ENCODE measurements at regions not wholly inside any gene's neighbourhood (a gene's known extent, or its start where the extent isn't known, plus 50 kb on each side); places are given as distances from the start of the nearest gene placed in this dataset.

- no peak for DNase-seq
Observed at GRCh38 chr10:120382360-120382759, 74.7 kb upstream of the PLPP4 start.

GRCh38 chr10:120385992-120386391, 71.0 kb upstream of the PLPP4 start:
- no peak for DNase-seq

- no peak for DNase-seq
Observed at GRCh38 chr10:120386896-120387295, 70.1 kb upstream of the PLPP4 start.

- DNase-seq = no peak
Observed at GRCh38 chr10:120387326-120387725, 69.7 kb upstream of the PLPP4 start.

- DNase-seq = no peak
Observed at GRCh38 chr10:120392245-120392644, 64.8 kb upstream of the PLPP4 start.

GRCh38 chr10:120392671-120393079, 64.4 kb upstream of the PLPP4 start:
- no peak for DNase-seq

- peak; percentile 1 for DNase-seq
Observed at GRCh38 chr10:120394446-120394845, 62.6 kb upstream of the PLPP4 start.

GRCh38 chr10:120396228-120396627, 60.8 kb upstream of the PLPP4 start:
- DNase-seq = no peak

GRCh38 chr10:120398180-120398579, 58.8 kb upstream of the PLPP4 start:
- DNase-seq = no peak

GRCh38 chr10:120400601-120401000, 56.4 kb upstream of the PLPP4 start:
- no peak for DNase-seq

- no peak for DNase-seq
Observed at GRCh38 chr10:120402147-120402766, 54.8 kb upstream of the PLPP4 start.

GRCh38 chr10:120403109-120403508, 53.9 kb upstream of the PLPP4 start:
- DNase-seq = no peak

- no peak for DNase-seq
Observed at GRCh38 chr10:120406376-120406775, 50.7 kb upstream of the PLPP4 start.
